Activated CD8-positive, alpha-beta T cell treated with anti-CD3 and anti-CD28 coated beads for 36 hours (primary cell): ENCODE measurements at regions not wholly inside any gene's neighbourhood (a gene's known extent, or its start where the extent isn't known, plus 50 kb on each side); places are given as distances from the start of the nearest gene placed in this dataset.

ENCODE experiments used
- ATAC-seq: fragments of 200-7000 bp; cut with Tn5 transposase; one replicate; pipeline ENCODE4 v1.10.0; 2021; ENCODE audit warnings: mild to moderate bottlenecking, moderate library complexity
- CTCF ChIA-PET: fragments of 350-600 bp; sonication (Branson Sonifier 250); formaldehyde crosslinking; loops from one replicate; lab custom pipeline; 2021; ENCODE audit warnings: antibody characterized with exemption; lab: Charles Lee
- POLR2A ChIA-PET: fragments of 350-600 bp; sonication (Branson Sonifier 250); formaldehyde crosslinking; loops from one replicate; lab custom pipeline; 2021; ENCODE audit warnings: antibody characterized with exemption; lab: Charles Lee
- DNase-seq: peaks from one replicate; pipeline ENCODE4 v3.0.0-alpha.2; 2020
- H3K27ac Mint-ChIP-seq: one replicate; pipeline ENCODE4 v1.8.0; 2021; ENCODE audit warnings: mild to moderate bottlenecking, mixed read lengths
- H3K27me3 Mint-ChIP-seq: one replicate; pipeline ENCODE4 v1.8.0; 2021; ENCODE audit warnings: mixed read lengths
- H3K36me3 Mint-ChIP-seq: one replicate; pipeline ENCODE4 v1.8.0; 2021; ENCODE audit warnings: low read depth, mixed read lengths
- H3K4me1 Mint-ChIP-seq: one replicate; pipeline ENCODE4 v1.8.0; 2021; ENCODE audit warnings: low read depth, mixed read lengths
- H3K4me3 Mint-ChIP-seq: one replicate; pipeline ENCODE4 v1.8.0; 2021; ENCODE audit warnings: mild to moderate bottlenecking, moderate library complexity, mixed read lengths
- H3K9me3 Mint-ChIP-seq: one replicate; pipeline ENCODE4 v1.8.0; 2021; ENCODE audit warnings: mixed read lengths
- intact Hi-C: fragments of 100-400 bp; cut with micrococcal nuclease; formaldehyde crosslinking; loops from one replicate; pipeline ENCODE4 v1.10.0; 2022
- TF ChIP-seq, protein P1 (sequence below): fragments of 200-600 bp; IDR thresholded peaks from one replicate; pipeline ENCODE4 v1.8.0; 2022; ENCODE audit warnings: antibody characterized with exemption, mild to moderate bottlenecking

DNA sequence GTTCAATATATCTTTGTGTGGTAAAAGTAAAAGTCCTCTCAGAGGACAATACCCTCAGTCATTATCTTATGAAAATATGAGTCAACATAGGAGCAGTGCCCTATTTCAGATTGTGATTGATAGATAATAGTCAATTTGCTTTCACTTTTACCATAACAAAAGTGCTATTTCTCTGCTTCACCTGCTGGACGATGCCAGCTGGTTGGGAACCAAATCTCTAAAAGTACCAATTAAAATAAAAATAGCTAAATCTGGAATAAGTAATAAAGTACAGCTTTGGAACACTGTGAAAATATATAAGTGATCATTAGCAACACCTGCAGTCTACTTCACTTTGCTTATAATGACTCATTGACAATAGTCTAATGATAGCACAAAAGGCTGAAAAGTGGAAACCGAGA, 390.3 kb upstream of the AGTR1 start:
- intact Hi-C loops: no loop called here
- Mint-ChIP-seq H3K4me3 (no peak overlapping the region), H3K4me1 (no peaks in the 10 kb centered on the region), H3K9me3 (peaks cover 3% of the 10 kb centered on the region), H3K36me3 (no peaks in the 10 kb centered on the region), H3K27ac (no peak overlapping the region), H3K27me3 (no peaks in the 10 kb centered on the region)
- ChIA-PET POLR2A (no interaction called here), CTCF (no interaction called here)
- TF ChIP-seq, protein P1, sequence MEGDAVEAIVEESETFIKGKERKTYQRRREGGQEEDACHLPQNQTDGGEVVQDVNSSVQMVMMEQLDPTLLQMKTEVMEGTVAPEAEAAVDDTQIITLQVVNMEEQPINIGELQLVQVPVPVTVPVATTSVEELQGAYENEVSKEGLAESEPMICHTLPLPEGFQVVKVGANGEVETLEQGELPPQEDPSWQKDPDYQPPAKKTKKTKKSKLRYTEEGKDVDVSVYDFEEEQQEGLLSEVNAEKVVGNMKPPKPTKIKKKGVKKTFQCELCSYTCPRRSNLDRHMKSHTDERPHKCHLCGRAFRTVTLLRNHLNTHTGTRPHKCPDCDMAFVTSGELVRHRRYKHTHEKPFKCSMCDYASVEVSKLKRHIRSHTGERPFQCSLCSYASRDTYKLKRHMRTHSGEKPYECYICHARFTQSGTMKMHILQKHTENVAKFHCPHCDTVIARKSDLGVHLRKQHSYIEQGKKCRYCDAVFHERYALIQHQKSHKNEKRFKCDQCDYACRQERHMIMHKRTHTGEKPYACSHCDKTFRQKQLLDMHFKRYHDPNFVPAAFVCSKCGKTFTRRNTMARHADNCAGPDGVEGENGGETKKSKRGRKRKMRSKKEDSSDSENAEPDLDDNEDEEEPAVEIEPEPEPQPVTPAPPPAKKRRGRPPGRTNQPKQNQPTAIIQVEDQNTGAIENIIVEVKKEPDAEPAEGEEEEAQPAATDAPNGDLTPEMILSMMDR: no peak
- ATAC-seq (no peak), DNase-seq (no peak)

DNA sequence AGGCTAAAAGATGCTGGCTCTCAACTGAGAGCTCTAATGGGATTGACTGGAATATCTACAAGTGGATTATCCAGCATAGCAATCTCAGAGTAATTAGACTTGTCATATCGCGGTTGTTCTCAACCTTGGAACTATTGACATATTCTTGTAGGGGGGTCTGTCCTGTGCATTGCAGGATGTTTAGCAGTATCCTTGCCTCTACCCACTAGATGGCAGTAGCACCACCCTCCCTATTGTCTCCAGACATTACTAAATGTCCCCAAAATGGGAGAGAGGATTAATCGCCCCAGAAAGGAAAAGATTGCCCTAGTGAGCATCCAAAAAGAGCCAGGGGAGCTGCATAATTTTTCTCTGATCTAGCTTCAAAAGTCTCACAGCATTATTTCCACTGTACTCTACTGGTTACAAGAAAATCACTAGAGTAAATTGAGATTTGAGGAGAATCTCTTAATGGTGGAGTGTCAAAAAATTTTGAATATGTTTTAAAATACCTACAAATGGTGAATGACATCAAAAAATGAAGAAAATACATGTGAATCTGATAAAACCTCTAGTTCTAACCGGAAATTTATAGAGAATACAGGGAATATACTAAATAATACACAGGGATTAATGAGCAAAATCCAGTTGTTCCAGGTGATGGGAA, 388.2 kb upstream of the AGTR1 start:
- CTCF ChIA-PET: no interaction called here
- TF ChIP-seq, protein P1: peak; percentile 42
- peaks cover under 1% of the 10 kb centered on the region for H3K9me3 Mint-ChIP-seq
- H3K4me3 Mint-ChIP-seq: no peak overlapping the region
- H3K4me1 Mint-ChIP-seq: no peaks in the 10 kb centered on the region
- peak; percentile 11 for DNase-seq
- ATAC-seq: no peak
- H3K27me3 Mint-ChIP-seq: no peaks in the 10 kb centered on the region
- H3K36me3 Mint-ChIP-seq: no peaks in the 10 kb centered on the region
- POLR2A ChIA-PET: no interaction called here
- no peak overlapping the region for H3K27ac Mint-ChIP-seq
- intact Hi-C loops: no loop called here

DNA sequence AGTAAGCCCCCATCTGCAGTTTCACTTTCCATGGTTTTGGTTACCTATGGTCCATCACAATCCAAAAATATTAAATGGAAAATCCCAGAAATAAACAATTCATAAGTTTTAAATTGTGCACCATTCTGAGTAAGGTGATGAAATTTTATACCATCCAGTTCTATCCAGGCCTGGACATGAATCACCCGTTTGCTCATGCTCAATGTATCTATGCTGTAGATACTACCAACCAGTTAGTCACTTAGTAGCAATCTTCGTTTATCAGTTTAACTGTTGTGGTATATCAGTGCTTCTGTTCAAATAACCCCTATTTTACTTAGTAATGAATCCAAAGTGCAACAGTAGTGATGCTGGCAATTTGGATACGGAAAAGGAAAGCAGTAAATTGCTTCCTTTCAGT, 381.9 kb upstream of the AGTR1 start:
- ATAC-seq: no peak

DNA sequence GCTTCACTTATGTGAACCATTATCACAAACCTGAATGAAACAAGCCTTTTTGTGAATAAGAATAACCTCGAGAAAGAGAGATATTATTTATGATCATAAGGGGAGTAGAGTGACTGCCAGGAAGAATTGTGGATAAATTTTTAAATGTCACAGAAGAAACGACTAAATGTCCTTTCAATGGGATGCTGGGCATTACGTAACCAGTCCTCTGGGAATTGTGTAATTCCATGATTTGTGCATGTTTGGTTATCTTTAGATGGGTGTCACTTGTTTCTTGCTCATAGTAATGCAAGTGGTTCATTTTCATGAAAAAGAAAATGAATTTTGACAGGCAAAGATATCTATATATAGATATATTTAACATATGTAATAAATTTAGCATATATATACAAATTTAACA, 379.5 kb upstream of the AGTR1 start:
- intact Hi-C loops: no loop called here
- Mint-ChIP-seq H3K4me1 (peaks cover 3% of the 10 kb centered on the region), H3K4me3 (no peak overlapping the region), H3K27ac (no peak overlapping the region), H3K27me3 (no peaks in the 10 kb centered on the region), H3K36me3 (no peaks in the 10 kb centered on the region), H3K9me3 (peaks cover 3% of the 10 kb centered on the region)
- DNase-seq (no peak), ATAC-seq (no peak)
- TF ChIP-seq, protein P1: no peak
- ChIA-PET POLR2A (no interaction called here), CTCF (no interaction called here)

More for the DNA sequence above, 381.9 kb upstream of the AGTR1 start:
- H3K4me3 Mint-ChIP-seq: no peak overlapping the region
- TF ChIP-seq, protein P1: no peak
- peaks cover 2% of the 10 kb centered on the region for H3K9me3 Mint-ChIP-seq
- no peak overlapping the region for H3K27ac Mint-ChIP-seq
- H3K36me3 Mint-ChIP-seq: no peaks in the 10 kb centered on the region
- no peaks in the 10 kb centered on the region for H3K27me3 Mint-ChIP-seq
- H3K4me1 Mint-ChIP-seq: peaks cover 3% of the 10 kb centered on the region
- intact Hi-C loops: no loop called here
- ChIA-PET POLR2A (no interaction called here), CTCF (no interaction called here)
- no peak for DNase-seq

DNA sequence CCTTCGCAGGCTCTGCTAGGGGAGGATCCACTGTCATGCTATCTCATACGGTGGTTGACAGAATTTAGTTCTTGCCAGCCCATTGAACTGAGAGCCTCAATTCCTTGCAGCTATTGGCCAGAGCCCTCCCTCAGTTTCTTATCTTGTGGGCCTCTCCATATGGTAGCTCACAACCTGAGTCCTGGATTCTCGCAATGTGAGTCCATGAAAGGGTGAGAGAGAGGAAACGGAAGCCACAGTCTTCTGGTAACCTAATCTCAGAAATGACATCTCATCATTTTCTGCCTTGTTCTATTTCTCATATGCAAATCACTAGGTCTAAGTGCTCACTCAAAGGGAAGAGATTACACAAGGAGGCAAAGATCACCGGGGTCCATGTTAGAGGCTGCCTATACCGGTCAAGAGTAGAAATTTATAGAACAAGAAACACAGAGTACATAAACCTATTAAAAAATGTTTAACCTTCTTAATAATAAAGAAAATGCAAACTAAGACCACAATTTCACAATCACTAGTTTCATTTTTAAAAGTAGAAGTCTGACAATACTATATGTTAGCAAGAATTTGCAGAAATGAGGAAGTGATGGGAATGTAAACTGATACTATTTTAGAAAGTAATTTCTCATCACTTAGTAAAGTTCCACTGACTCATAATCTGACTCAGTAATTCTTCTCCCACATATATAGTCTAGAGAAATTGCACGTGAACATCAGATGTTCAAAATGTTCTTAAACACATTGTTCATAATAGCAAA, 378.4 kb upstream of the AGTR1 start:
- TF ChIP-seq, protein P1: no peak
- peak; percentile 45 for ATAC-seq
- Mint-ChIP-seq H3K9me3 (peaks cover 3% of the 10 kb centered on the region), H3K27me3 (no peaks in the 10 kb centered on the region), H3K4me3 (no peak overlapping the region), H3K36me3 (no peaks in the 10 kb centered on the region), H3K4me1 (peaks cover 3% of the 10 kb centered on the region), H3K27ac (no peak overlapping the region)
- ChIA-PET CTCF (no interaction called here), POLR2A (no interaction called here)
- intact Hi-C loops: no loop called here
- no peak for DNase-seq
